Stimulated activated CD4-positive, alpha-beta T cell treated with anti-CD3 and anti-CD28 coated beads, Interleukin-12 subunit alpha, Interleukin-12 subunit beta, amount 100 ng/mL, for 4 hours (primary cell): ENCODE measurements at regions not wholly inside any gene's neighbourhood (a gene's known extent, or its start where the extent isn't known, plus 50 kb on each side); places are given as distances from the start of the nearest gene placed in this dataset.
"Not testable (repeated sequence)": the region's sequence is repeated elsewhere in the genome, so short reads cannot be mapped to it uniquely, and the experiment has no call there.

ENCODE experiments used
- DNase-seq: peaks from one replicate; pipeline ENCODE4 v3.0.0-alpha.2; 2020

DNA sequence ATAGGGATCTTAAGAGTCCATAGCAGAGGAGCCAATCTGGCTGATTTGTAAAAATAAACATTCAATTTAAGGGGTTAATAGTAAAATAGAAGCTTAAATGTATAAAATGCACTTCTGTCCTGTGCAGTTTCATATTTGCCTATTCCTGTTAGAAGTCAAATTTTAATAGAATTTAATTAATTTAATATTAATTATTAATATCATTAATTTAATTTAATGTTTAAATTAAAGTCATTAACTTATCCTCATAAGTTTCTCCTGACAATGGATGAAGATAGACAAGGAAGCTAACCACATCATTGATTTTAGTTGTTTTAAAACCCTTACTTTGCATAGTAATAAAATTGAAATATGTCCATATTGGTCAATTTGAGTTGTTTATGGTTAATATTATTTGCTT is 1096.2 kb upstream of the EPHA6 start:
- DNase-seq: no peak

DNA sequence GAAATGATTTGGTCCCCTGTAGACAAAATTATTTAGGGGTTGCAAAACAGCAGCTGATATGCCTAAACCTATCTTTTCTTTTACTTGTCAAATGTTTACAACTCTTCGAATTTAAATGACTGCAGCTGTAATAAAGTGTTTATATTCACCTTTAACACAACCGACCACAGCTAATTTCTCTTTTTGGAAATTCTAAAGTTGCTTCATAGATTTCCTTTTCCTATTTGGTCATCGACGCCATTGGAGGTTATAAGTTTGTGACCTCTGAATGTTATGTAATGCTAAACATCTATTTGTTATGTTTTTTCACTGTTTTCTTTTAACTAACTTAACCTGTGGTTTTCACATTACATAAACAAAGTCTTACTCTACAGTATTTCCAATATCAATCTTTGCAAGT is 1094.9 kb upstream of the EPHA6 start:
- no peak for DNase-seq

DNA sequence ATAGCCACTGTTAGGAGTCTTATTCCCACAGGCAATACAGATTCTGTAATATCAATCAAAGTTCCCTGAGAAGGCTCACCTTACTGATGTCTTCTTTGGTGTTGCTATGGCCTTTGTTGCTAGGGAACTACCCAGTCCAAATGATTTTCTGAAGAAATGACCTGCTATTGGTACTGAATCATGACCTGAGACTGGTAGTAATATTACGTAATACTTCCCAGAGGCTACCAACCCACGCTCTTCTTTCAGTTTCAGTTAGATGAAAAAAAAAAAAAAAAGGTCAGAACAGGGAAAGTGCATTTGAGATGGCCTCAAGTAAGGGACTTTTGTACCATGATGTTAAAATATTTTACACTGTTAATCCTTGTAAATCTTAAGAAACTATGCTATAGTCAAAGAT is 1092.5 kb upstream of the EPHA6 start:
- DNase-seq: no peak

DNA sequence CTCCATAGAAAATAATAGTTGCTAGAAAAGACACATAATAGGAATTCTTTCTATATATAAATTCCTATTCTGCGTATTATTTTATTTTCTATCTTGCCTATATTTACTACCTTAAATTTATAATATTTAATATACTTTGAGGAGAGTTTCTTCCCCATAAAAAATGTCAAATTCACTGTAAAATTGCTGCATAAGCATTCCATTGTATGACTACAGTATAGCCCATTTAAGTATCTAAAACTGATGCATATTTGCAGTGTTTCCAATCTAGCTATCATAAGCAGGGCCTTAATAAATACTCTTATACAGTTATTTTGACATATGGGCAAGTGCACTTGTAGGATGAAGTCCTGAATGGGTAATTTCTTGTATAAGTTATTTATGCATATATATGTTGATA is 1088.6 kb upstream of the EPHA6 start:
- no peak for DNase-seq

DNA sequence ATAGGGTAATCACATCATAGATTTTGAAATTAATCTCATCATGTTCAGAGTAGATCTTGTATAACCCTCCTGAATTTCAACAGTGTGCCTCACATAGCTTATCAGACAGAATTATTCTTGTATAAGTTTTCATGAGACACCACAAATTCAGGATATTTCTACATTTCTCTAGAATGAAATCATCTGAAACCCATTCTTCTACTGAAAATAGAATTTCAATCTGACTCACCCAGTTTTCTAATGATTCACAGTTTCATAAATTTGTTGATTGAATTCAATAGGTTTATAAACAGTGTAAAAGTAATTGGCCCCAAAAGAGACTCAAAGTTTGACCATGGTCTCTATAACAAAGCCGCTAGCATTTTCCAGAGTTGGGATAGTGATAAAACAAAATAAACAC is 1082.6 kb upstream of the EPHA6 start:
- DNase-seq: no peak

DNA sequence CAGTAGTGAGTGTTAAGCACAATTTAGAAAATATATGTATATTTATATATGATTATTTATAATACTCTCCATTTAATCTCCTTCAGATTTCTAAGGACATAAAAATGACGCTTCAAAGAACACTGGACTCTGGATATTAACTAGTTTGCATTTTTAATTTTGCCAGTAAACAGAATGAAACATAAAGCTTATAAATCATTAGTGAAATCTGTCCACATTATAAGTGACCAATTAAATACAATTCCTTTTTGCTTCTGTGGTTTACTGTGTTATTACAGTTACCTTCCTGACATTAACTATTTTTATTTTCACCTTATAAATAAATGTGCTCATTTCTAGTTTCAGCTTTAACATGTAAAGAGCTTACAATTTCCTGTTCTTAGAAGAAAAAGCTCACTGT is 1081.1 kb upstream of the EPHA6 start:
- DNase-seq: no peak

DNA sequence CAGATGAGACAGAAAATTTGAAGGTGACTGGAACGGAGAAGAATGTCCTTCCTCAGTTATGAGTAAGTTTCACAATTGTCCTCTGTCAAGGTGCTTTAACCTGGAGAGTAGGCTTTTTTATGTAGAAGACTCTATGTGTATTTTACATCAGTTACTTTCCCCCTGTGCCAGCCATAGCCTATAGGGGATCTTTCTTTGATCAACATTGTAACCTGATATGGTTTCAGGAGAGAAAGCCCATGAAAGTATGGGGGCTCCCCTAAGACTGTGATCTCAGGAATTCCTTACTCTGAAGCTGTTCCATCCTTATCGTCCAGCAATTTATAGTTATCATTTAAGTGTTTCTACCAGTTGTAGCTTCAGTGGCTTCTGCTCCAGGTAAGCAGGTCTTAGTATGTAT is 1076.3 kb upstream of the EPHA6 start:
- DNase-seq: no peak

DNA sequence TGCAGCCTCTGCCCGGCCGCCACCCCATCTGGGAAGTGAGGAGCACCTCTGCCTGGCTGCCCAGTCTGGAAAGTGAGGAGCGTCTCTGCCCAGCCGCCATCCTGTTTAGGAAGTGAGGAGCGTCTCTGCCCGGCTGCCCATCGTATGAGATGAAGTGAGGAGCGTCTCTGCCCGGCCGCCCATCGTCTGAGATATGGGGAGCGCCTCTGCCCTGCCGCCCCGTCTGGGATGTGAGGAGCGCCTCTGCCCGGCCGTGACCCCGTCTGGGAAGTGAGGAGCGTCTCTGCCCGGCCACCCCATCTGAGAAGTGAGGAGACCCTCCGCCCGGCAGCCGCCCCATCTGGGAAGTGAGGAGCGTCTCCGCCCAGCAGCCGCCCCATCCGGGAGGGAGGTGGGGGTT is 1069.5 kb upstream of the EPHA6 start:
- not testable (repeated sequence) for DNase-seq

DNA sequence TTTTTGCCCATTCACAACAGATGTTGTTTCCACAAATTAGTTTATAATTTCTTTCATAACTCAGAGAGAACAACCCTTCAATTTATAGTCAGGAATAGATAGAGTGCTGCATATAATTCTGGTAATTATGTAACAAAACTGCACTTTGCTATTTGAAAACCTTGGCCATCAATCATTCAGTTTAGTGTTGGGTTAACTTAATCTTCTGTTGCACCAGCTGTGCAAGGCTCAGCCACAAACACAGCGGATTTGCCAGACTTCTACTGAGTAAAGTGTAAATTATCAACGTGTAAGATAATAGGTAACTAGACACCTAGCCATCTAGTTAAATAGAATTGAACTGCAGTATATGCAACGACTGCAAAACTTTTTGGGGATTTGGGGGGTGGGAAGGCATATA is 1064.3 kb upstream of the EPHA6 start:
- no peak for DNase-seq

DNA sequence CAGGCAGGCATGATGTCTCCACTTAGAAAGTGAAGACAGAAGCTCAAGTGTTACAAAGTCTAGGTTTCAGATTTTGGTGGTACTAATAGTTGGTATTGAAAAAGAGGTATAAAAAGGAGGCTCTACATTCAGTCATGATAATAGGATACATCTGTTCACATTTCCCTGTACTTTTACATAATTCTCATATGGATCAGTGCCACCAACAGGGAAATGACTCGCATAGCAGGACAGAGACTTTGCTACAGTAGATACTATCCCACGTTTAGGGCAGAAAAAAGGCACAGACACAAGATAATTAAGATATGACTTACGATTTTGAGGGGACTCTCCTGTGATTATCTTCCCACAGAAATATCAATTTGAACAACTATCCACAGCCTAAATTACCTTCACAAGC is 1062.9 kb upstream of the EPHA6 start:
- no peak for DNase-seq

DNA sequence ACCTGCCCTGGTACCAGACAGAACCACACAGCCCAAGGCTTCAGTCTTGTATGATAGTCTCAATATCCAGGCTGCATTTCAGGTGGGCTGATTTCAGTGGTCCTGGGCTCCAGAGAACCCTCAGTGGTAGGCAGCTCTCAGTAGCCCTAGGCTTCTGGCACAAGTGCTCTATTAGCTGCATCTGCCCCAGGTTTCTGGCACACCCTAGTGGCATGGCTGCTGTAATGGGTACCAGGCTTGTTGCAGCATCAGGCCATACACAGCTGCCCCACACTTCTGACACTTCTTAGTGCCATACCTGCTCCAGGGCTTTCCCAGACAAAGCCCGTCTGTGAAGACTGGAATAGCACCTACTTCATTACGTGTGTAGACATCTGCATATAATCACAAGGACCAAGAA is 1062.2 kb upstream of the EPHA6 start:
- no peak for DNase-seq

DNA sequence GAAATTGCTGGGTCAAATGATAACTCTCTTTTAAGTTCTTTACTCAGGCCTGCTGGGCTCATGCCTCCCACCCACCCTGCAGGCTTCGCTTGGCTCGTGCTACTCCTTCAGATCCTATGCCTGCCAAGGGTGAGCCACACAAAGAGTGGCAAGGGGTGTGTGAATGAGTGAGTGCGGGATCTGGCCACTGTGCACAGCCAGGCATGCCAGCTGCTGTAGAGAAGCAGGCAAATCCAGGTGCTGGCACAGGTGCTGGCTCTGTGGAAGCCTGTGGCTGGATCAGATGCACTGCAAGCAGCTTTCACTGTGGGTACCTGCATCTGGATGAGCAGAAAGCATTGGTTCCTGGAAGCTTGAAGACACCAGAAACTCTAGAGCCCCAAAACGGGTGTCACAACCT is 1055.7 kb upstream of the EPHA6 start:
- no peak for DNase-seq

DNA sequence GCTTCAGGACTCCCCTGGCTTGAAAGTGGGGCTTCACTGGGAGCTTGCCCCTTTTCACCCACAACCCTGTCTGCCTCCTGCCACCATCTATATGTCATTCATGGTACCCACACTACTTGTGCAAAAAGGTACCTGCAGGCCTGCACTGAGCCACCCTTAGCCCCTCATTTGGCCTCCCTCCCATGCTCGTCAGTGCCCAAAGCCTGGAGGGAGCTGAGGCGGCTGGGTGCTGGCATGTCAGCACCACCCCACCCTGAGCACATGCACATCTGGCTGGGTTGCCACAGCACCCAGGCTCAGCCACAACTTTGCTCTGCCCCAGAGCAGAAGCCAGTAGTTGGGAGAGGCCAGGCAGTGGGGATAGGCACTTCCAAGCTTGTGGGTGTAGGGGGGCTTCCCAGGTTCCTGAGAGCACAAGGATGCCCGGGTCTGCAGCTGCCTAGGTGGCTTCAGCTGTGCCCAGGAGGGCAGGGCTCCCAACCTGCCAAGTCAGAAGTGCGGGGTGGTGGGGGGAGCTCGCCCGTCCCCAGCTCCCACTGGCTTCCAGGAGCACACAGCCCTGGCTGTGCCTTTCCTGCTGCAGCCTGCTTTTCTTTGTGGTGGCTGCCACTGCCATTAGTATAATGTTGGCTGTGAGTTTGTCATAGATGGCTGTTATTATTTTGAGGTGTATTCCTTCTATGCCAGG is 1054.6 kb upstream of the EPHA6 start:
- no peak for DNase-seq

DNA sequence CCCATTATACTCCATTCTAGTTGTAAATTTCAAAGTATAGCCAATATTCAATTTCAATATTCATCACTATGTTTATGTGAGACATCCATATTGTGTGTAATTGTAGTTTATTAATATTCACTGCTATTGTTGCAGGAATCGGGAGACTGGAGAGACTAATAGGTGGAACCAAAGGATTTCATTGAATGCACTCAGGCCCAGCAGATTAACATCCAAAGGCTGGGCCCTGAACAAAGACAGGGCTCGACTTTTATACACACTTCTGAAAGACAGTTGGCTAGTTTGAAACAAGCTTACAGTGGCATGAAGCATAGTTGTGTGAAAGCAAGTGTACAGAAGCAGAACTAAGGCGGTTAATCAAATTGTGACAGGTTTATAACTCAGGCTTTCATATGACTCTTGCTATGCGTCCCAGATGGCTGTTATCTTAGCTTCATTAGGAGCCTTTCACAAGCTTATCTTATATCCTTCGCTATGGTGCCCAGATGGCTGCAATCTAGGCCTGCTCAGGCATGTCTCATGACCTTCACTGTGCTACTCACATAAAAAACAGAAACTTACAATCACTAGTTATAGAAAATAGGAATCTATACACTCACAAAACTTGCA is 1038.8 kb upstream of the EPHA6 start:
- DNase-seq: no peak

DNA sequence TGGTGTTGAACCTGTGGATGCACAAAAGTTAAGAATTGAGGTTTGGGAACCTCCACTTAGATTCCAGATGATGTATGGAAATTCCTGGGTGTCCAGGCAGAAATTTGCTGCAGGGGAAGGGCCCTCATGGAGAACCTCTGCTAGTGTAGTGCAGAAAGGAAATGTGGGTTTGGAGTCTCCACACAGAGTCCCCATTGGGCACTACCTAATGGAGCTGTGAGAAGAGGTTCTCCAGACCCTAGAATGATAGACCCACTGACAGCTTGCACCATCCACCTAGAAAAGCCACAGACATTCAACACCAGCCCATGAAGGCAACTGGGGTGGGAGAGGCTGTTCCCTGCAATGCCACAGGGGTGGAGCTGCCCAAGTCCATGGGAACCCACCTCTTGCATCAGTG is 1032.8 kb upstream of the EPHA6 start:
- DNase-seq: no peak

DNA sequence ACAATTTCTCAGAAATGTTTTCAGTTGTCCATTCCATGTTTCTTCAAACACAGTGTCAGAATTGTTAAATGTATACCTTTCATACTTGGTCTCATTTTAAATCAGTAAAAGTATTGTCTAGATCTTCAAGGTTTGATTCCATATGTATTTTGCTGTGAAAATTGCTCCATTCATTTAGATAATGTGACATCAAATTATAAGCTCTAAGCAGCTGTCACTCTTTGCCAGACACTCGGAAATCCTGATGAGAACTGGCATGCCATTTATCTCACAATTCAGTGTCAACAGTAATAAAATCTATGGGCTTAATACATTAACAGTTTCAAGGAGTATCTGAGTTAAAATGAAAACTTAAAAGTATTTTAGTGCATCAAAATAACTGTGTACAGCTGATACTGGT is 1025.3 kb upstream of the EPHA6 start:
- no peak for DNase-seq

DNA sequence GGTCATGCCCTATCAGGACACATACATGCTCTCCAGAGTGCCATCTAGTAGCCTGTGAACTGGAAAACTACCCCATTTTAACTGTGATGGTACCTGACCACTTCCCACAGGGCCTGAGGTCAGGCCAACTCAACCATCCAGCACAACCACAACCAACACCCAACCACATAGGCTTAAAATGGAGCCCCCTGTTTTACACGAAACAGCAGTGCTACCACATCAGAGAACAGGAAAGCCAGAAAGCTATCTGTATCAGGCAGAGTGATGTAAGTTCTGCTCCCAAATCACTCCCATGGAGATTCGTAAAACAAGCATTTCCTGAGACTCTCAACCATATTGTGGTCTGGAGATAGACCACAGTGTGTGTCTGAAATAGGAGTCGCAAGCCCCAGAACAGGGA is 1017.3 kb upstream of the EPHA6 start:
- no peak for DNase-seq

DNA sequence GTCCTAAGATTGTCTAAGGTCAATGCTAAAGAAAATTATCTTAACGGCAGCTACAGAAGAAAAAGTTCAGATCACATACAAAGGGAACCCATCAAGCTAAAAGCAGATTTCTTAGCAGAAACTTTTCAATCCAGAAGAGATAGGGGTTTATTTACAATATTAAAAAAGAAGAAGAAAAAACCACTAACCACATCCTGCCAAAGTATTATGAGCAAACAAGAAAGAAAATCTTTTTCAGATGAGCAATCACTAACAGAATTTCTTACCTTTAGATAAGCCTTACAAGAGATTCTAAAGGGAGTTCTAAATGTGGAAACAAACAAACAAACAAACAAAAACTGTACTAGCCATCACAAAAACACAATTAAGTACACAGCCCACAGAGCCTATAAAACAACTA is 1015.8 kb upstream of the EPHA6 start:
- DNase-seq: no peak

DNA sequence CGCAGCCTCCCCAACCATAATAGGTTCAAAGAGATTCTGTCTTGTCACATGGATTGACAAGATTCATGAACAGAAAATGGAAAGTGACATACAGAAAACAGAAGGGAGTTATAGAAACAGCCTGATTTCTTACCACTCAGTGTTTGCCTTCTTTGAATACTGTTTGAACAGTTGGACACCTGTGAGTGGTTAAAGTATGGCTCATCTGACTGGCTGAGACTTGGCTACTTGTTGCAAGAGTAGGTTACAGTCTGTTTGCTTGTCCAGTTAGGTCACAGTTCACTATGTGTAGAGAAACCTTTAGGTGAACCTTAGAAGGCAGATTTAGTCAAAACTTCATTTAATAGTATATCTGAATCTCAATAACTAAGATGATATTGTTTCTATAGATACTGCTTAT is 1003.9 kb upstream of the EPHA6 start:
- DNase-seq: no peak

DNA sequence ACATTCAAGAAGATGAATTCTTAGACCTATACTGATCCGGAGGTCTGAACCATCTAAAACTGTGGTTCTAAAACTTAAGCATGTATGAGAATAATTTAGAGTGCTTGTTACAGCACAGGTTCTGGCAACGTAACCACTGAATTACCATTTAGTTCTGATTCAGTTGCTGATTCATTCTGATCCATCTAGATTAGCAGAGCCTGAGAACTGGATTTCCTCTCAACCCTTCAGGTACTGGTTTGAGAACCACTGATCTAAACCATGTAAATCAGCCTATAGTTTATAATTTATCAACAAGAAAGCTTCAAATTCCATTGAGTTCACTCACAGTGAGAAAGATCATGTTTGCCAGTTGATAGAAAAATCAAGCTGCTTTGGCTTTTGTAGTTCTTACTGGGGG is 1001.1 kb upstream of the EPHA6 start:
- no peak for DNase-seq

DNA sequence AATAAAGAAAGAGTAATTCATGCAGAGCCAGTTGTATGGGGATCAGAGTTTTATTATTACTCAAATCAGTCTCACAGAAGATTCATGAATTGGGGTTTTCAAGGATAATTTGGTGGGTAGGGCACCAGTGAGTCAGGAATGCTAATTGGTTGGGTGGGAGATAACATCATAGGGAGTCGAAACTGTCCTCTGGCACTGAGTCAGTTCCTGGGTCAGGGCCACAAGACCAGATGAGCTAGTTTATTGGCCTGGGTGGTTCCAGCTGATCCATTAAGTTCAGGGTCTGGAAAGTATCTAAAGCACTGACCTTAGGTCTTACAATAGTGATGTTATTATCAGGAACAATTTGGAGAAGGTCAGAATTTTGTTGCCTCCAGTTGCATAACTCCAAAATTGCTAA is 998.6 kb upstream of the EPHA6 start:
- no peak for DNase-seq

DNA sequence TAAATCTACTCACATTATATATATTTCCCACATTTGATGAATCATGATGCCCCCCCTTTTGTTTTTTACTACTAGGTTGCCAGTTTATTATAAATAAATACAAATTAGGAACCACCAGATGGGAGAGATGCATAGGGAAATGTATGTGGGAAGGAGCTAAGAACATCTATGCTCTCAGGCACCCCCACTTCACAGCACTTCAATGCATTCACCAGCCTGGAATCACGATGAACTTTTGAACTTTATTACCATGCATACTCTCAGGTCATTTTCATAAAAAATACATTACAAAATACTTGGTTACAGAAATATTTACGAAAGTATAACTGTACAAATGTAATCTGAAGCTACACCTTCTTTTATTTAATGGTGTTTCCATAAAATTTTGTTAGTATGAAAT is 988.0 kb upstream of the EPHA6 start:
- DNase-seq: no peak

DNA sequence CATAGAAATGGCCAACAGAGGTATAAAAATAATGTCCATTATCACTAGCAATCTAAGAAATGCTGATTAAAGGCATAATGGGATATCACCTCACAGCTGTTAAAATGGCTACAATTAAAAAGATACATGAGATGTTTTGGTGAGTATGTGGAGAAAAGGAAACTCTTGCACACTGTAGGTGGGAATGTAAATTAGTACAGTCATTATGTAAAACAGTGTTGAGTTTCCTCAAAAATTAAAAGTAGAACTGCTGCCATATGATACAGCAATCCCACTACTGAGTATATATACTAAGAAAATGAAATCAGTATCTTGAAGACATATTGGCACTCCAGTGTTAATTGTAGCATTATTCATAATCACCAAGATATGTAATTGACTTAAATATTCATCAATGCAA is 982.2 kb upstream of the EPHA6 start:
- no peak for DNase-seq

DNA sequence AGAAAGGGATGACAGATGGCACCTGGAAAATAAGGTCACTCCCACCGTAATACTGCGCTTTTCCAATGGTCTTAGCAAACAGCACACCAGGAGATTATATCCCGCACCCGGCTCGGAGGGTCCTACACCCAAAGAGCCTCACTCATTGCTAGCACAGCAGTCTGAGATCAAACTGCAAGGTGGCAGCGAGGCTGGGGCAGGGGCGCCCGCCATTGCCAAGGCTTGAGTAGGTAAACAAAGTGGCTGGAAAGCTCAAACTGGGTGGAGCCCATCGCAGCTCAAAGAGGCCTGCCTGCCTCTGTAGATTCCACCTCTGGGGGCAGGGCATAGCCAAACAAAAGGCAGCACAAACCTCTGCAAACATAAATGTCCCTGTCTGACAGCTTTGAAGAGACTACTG is 953.8 kb upstream of the EPHA6 start:
- DNase-seq: not testable (repeated sequence)

DNA sequence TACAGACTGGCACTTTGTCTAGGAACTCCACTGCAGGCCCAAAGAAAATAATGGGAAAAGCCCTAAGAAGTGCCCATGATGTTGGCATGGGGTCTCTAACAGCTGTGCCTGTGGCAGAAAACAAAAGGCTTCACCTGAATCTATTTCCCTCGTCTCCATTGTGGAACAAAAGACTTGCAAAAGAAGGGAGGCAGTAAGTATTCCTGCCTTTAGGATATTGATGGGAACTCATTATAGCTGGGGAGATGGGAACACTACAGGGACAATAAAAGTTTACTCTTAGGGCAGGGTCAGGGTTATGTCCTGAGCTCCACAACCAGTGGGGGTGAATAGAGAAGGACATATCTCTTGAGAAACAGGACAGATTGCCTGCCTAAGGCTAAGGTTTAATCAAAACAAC is 930.6 kb upstream of the EPHA6 start:
- DNase-seq: no peak
